SH-SY5Y (cell line): ENCODE measurements at regions not wholly inside any gene's neighbourhood (a gene's known extent, or its start where the extent isn't known, plus 50 kb on each side); places are given as distances from the start of the nearest gene placed in this dataset.

ENCODE experiments used
- GATA2 ChIP-seq: IDR thresholded peaks from 2 replicates; pipeline ENCODE4 v1.6.1; 2011; ENCODE audit warnings: mild to moderate bottlenecking, low read depth, low read length
- GATA3 ChIP-seq: IDR thresholded peaks from 2 replicates; pipeline ENCODE4 v1.6.1; 2011; ENCODE audit warnings: low read depth, mild to moderate bottlenecking, low read length, moderate library complexity

GRCh38 chr10:121113385-121113696 lies 262.2 kb downstream of the WDR11 start:
- TF ChIP-seq GATA2 (no peak), GATA3 (no peak)
